ENCODE measurements at regions not wholly inside any gene's neighbourhood (a gene's known extent, or its start where the extent isn't known, plus 50 kb on each side); places are given as distances from the start of the nearest gene placed in this dataset.

GRCh38 chr6:27096834-27097511, 150.5 kb upstream of the PRSS16 start:
- TF ChIP-seq CTCF (IDR thresholded peaks at IDR 0.05) (no peak), POLR2A (IDR thresholded peaks at IDR 0.05) (no peak)
